Astrocyte of the cerebellum (primary cell): ENCODE measurements at regions not wholly inside any gene's neighbourhood (a gene's known extent, or its start where the extent isn't known, plus 50 kb on each side); places are given as distances from the start of the nearest gene placed in this dataset.

Experiments
- DNase-seq: peaks from one replicate; pipeline ENCODE4 v3.0.0-alpha.2; 2011; ENCODE audit warnings: low read depth
- H3K4me3 ChIP-seq: 2 replicates; pipeline ENCODE4 v1.5.1; 2011; ENCODE audit warnings: mild to moderate bottlenecking, low read depth, low read length, moderate library complexity
- in situ Hi-C: cut with HindIII; loops from 2 replicates; pipeline ENCODE4 v1.10.0; 2017; ENCODE audit warnings: low sequenced_read_pairs
- TF ChIP-seq, protein P1 (sequence below): IDR thresholded peaks from 2 replicates; pipeline ENCODE4 v1.5.1; 2012; ENCODE audit warnings: low read length, low read depth, moderate library complexity, mild to moderate bottlenecking; ENCODE audit errors: missing control alignments

- in situ Hi-C loops: no loop called here
- no peak overlapping the region for H3K4me3 ChIP-seq
- TF ChIP-seq, protein P1, sequence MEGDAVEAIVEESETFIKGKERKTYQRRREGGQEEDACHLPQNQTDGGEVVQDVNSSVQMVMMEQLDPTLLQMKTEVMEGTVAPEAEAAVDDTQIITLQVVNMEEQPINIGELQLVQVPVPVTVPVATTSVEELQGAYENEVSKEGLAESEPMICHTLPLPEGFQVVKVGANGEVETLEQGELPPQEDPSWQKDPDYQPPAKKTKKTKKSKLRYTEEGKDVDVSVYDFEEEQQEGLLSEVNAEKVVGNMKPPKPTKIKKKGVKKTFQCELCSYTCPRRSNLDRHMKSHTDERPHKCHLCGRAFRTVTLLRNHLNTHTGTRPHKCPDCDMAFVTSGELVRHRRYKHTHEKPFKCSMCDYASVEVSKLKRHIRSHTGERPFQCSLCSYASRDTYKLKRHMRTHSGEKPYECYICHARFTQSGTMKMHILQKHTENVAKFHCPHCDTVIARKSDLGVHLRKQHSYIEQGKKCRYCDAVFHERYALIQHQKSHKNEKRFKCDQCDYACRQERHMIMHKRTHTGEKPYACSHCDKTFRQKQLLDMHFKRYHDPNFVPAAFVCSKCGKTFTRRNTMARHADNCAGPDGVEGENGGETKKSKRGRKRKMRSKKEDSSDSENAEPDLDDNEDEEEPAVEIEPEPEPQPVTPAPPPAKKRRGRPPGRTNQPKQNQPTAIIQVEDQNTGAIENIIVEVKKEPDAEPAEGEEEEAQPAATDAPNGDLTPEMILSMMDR: no peak
Measured at GRCh38 chr7:67766906-67767410, 770.3 kb downstream of the TYW1 start.

GRCh38 chr7:67771846-67772605, 775.4 kb downstream of the TYW1 start:
- TF ChIP-seq, protein P1: no peak
- H3K4me3 ChIP-seq: no peak overlapping the region
- DNase-seq: no peak
- in situ Hi-C loops: loop anchor here (10.0 kb wide), 1 partner anchor 77 kb away; no protein-coding TSS in a partner anchor

More at GRCh38 chr7:67766906-67767410, 770.3 kb downstream of the TYW1 start:
- DNase-seq: no peak

GRCh38 chr7:67773081-67773480, 776.4 kb downstream of the TYW1 start:
- in situ Hi-C loops: loop anchor here (10.0 kb wide), 1 partner anchor 78 kb away; no protein-coding TSS in a partner anchor
- no peak for DNase-seq
- H3K4me3 ChIP-seq: no peak overlapping the region
- TF ChIP-seq, protein P1: no peak

DNA sequence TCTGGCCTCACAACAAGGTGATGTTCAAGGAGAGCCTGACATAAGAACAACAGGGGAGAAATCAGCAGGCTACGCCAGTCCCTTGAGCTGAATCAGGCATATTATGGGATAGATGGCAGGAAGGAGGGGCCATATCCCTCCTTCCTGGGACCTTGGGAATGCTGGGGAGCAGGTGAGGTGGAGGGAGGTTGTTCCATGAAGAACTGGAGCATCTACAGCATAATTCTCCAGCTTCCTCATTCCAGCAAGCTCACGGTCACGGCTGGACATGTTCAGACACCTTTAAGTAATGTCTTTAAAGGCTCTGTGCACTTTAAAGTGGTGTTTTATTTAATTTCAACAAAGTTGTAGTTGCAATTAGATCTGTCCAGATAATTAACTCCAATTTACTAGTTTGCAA, 780.5 kb downstream of the TYW1 start:
- no peak for DNase-seq
- in situ Hi-C loops: loop anchor here (10.0 kb wide), 1 partner anchor 82 kb away; no protein-coding TSS in a partner anchor
- no peak overlapping the region for H3K4me3 ChIP-seq
- TF ChIP-seq, protein P1: no peak

DNA sequence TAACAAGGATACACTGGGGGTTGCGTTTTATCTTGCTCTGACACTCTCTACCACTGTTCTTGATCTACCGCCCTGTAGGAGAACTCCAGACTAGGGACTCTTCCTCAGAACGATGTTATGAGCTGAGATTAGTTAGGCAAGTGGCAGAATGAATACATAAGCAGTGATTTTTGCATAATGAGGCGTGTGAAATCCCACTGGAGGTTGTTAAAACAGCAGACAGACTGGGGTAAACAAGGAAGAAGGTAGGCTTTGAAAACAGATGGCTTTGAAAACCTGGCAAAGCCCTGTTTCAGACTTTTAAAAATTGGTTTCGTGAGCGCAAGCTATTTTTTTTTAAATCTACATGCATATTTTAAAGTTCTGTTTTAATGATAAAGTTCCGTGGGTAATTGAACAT, 785.2 kb downstream of the TYW1 start:
- TF ChIP-seq, protein P1: no peak
- in situ Hi-C loops: no loop called here
- H3K4me3 ChIP-seq: no peak overlapping the region
- DNase-seq: no peak

- in situ Hi-C loops: no loop called here
- no peak overlapping the region for H3K4me3 ChIP-seq
- DNase-seq: no peak
- TF ChIP-seq, protein P1: no peak
Measured at GRCh38 chr7:67786021-67786420, 789.4 kb downstream of the TYW1 start.
